Activated gamma-delta T cell treated with Interleukin-2 at 50 U/mL for 16 hours (primary cell): ENCODE measurements at regions not wholly inside any gene's neighbourhood (a gene's known extent, or its start where the extent isn't known, plus 50 kb on each side); places are given as distances from the start of the nearest gene placed in this dataset.

Experiments
- DNase-seq: peaks from one replicate; pipeline ENCODE4 v3.0.0-alpha.2; 2020

- no peak for DNase-seq
Observed at GRCh38 chr9:117546894-117547678, 132.2 kb upstream of the ASTN2 start.

GRCh38 chr9:117545846-117546245 lies 131.0 kb upstream of the ASTN2 start:
- DNase-seq: no peak

GRCh38 chr9:117543089-117543488 lies 128.2 kb upstream of the ASTN2 start:
- no peak for DNase-seq

DNA sequence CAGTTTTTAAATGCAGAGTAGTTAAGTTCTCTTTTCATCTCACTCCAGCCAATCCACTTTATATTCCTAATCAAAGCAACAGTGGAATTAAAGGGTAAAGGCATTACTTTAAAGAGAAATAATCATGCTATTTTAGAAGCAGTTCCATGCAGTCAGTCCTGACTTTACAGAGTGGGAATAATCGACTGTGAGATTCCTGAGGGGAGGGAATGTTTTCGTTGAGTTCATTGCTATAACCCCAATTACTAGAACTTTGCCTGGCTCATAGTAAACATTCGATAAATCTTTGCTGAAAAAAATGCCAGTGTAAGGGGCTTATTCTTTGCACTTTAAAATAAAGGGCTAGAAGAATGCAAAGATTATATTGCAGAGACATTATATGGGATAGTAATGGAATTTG lies 127.2 kb upstream of the ASTN2 start:
- DNase-seq: no peak

- DNase-seq: no peak
Observed at GRCh38 chr9:117541181-117541580, 126.3 kb upstream of the ASTN2 start.

- no peak for DNase-seq
Observed at GRCh38 chr9:117535973-117536372, 121.1 kb upstream of the ASTN2 start.

GRCh38 chr9:117535434-117535833 lies 120.6 kb upstream of the ASTN2 start:
- no peak for DNase-seq

DNA sequence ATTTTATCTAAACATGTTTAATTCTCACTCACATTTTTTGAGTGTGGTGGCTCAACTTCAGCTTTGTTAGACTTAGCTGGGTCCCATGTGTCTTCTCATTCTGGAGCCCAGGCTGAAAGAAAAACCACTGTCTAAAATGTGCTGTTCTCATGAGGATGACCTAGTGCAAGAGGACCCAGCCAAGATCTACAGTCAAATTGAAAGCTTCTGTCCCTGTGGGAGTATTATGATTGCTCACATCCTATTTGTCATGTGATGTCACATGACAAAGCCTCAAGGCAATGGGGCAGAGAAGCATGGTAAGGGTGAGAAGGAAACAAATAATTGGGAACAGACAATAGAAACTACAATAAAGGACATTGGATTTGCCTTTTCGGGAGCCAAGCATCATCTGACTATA lies 113.4 kb upstream of the ASTN2 start:
- DNase-seq: no peak

DNA sequence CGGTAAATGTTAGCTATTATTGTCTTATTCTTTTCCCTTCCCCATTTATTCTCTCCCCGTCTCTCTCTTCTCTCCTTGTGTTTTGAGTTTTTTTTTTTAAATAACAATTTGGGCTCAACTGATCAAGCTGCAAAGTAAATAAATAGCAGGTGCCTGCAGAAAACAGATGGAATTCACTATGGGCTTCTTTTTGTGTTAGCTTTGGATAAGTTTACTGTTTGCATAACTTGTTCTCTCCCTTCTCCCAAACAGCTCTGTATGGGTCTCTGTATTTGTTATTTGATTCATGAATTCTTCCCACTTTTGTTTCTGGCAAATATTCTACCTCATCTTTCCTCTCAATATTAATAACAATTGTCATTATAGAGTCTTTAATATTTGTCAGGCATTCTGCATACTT lies 111.8 kb upstream of the ASTN2 start:
- no peak for DNase-seq

- no peak for DNase-seq
Observed at GRCh38 chr9:117523531-117524153, 108.8 kb upstream of the ASTN2 start.

DNA sequence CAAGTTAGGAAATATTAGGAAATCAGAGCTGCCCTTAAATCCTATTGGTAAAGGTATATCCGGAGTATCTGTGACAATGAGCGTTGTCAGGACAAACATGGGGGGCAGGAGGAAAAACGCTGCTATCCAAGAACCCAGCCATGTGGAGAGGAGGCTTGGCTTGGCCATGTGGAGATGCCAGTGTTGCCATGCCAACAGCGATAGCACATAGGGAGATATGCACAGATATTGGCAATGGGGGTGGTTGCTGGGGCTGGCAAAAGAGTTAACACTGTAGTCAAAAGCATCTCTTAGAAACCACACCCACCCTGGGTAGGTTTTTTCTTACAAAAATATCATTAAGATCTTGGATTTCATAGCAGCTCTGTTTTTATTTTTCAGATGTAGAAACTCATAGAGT lies 106.4 kb upstream of the ASTN2 start:
- no peak for DNase-seq

DNA sequence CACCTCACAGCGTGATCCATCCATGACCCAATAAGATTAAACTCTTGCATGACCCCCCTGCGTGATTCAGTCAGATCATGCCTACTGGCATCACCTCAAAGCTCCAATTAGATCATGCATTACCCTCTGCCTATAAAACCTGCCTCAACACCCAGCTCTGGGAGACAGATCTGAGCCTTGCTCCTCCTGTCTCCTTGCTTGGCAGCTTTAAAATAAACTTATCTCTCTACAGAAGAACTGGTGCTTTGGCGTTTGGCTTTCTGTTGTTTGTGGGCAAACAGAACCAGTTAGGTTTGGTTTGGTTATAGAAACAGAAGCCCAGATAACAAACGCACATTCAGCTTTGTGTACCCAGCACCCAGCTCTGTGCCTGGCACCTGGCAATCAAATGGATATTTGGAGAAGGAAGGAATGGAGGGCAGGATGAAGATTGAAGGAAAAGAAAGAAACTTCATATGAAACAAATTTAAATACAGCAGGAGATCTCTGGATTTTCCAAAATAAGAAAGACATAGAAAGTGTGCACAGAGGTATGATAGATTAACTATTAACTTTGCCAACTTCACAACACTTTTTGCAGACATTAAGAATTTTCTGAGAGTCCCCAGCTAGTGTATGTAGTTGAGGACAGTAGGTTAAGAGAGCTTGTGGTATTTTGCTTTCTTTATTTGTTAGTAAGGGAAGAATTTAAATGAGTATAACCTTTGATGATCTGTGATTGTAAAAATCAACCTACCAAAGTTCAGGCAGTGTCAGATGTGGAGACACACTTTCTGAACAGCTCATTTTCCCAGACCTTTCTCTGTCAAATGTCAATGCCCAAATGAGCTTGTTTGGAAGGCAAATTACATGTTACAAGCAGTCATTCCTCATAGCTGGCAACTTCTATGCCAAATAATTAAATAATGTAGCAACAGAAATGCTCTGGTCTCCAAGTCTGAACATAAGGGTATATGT lies 102.1 kb upstream of the ASTN2 start:
- no peak for DNase-seq

DNA sequence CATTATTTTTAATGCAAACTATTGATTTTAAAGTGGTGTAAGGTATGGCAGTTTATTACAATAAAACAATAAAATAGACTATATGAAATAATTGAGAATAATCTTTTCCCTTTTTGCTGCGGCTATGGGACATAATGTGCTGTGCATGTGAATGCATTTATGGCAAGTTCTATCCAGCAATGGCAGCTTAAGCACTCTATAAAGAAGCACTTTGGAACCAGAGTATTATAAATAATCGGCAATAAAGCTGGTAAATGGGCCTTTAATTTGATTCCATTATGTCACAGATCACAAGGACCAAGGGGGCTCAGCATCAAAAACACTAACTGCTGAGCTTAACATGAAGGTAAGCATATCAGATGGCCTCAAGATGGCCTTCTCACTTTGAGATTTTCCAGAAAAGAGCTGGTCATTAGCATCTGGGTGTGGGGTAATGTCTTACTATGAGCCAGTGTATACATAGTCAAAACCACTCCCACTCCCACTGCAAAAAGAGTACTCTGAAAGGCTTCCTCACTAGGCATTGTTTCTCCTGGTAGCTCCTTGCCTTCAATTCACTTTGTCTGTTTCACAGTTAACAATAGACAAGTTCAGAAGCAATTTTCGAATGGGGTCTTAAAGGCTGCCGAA lies 97.1 kb upstream of the ASTN2 start:
- DNase-seq: no peak

- no peak for DNase-seq
Observed at GRCh38 chr9:117496307-117496706, 81.5 kb upstream of the ASTN2 start.

DNA sequence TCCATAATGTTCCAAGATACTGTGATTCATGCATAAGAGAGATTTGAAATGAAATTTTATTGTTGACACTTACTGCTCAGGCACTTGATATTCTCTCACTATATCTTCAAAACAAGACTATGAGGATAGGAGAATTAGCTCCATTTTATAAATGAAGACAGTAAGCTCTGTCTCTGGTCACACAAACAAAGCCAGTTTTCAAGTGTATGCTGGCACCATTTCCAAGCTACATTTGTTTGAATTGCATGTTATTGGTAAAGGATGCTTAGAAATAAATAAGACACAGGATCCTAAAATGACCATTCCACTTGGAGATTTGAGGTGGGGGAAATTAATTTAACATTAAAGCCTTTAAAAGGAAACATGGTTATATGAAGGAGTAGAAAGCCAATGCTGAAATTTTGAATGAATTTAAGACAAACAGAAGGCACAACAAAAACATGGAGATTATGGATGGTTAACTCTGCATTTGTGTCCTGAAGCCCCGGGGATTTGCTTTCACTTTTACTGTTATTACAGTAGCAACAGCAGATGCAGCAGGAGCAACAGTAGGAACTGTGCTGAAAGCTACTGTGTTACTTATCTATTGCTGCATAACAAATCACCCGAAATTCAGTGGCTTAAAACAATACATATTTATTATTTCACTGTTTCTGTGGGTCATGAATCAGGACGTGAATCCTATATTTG lies 79.7 kb upstream of the ASTN2 start:
- no peak for DNase-seq

GRCh38 chr9:117492476-117492875 lies 77.6 kb upstream of the ASTN2 start:
- DNase-seq: no peak

DNA sequence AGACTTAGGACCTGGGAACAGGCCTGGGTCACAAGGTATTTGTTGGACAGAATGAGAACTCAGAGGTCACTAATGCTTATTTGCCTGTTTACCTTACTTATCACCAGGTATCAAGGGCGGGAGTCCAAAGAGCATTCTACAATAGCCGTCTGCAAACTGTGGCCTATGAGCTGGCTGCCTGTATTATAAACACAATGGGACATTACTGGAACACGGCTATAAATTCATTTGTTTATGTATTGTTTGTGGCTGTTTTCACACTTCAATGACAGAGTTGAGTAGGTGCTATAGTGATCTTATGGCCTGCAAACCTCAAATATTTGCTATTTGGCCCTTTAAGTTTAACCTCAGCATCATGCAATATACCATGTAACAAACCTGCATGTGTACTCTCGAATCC lies 76.6 kb upstream of the ASTN2 start:
- DNase-seq: no peak

DNA sequence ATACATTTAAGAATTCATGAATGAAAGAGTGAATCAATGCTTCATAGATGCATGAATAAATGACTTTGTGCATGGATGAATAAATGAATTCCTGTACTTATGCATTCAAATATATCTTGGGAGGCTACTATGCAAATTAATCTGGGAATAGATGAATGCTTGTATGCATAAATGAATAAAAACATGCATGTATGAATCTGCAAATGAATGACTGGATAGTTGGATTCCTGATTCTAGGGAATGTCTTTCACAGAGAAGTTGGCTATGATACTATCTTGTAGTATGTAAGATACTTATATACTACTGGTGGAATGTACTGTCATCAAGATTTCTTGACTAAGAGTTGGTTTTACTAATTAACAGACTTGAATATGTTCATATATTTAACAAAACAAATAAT lies 75.3 kb upstream of the ASTN2 start:
- DNase-seq: no peak

DNA sequence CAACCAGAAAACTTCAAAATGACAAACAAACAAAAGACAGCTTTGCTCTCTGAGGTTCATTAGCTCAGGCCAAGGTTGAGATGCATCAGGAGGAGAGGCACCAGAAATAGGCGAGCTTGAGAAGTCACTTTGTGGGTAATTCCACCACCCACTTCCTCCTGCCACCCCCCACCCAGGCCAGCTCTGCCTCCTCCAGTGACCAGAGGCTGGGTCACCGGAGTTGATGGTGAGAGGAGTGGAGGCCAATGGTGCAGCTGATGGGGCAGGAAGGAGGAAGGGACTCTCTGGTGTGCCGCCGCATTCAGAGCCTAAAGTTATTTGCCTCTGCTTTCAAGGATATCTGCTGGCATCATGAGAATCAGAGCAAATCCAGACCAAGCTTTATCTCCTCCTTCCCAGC lies 73.8 kb upstream of the ASTN2 start:
- no peak for DNase-seq

GRCh38 chr9:117487555-117488175 lies 72.8 kb upstream of the ASTN2 start:
- DNase-seq: no peak

- no peak for DNase-seq
Observed at GRCh38 chr9:117486426-117486825, 71.6 kb upstream of the ASTN2 start.

- DNase-seq: no peak
Observed at GRCh38 chr9:117485176-117485575, 70.3 kb upstream of the ASTN2 start.
